Activated CD8-positive, alpha-beta T cell treated with anti-CD3 and anti-CD28 coated beads, Interleukin-2, amount 10 ng/mL, durations not matched to agents 7 days and 5 days (primary cell): ENCODE measurements at regions not wholly inside any gene's neighbourhood (a gene's known extent, or its start where the extent isn't known, plus 50 kb on each side); places are given as distances from the start of the nearest gene placed in this dataset.
"Not testable (repeated sequence)": the region's sequence is repeated elsewhere in the genome, so short reads cannot be mapped to it uniquely, and the experiment has no call there.

Experiments
- ATAC-seq: fragments of 150-1000 bp; cut with Tn5 transposase; one replicate; pipeline ENCODE4 v1.10.0; 2021; ENCODE audit warnings: moderate library complexity
- CTCF ChIA-PET: fragments of 350-600 bp; sonication (Branson Sonifier 250); formaldehyde crosslinking; loops from one replicate; lab custom pipeline; 2021; ENCODE audit warnings: antibody characterized with exemption; lab: Charles Lee
- POLR2A ChIA-PET: fragments of 350-600 bp; sonication (Branson Sonifier 250); formaldehyde crosslinking; loops from one replicate; lab custom pipeline; 2021; ENCODE audit warnings: antibody characterized with exemption; lab: Charles Lee
- DNase-seq: peaks from one replicate; pipeline ENCODE4 v3.0.0-alpha.2; 2020
- H3K27ac Mint-ChIP-seq: one replicate; pipeline ENCODE4 v1.8.0; 2021; ENCODE audit warnings: mild to moderate bottlenecking, mixed read lengths
- H3K27me3 Mint-ChIP-seq: one replicate; pipeline ENCODE4 v1.8.0; 2021; ENCODE audit warnings: low read depth, mixed read lengths
- H3K36me3 Mint-ChIP-seq: one replicate; pipeline ENCODE4 v1.8.0; 2021; ENCODE audit warnings: low read depth, mixed read lengths
- H3K4me1 Mint-ChIP-seq: one replicate; pipeline ENCODE4 v1.8.0; 2021; ENCODE audit warnings: low read depth, mixed read lengths
- H3K4me3 Mint-ChIP-seq: one replicate; pipeline ENCODE4 v1.8.0; 2021; ENCODE audit warnings: mild to moderate bottlenecking, mixed read lengths
- H3K9me3 Mint-ChIP-seq: one replicate; pipeline ENCODE4 v1.8.0; 2022; ENCODE audit warnings: mixed read lengths; ENCODE audit not compliant: insufficient read depth

- no peak for DNase-seq
- Mint-ChIP-seq H3K27me3 (no peaks in the 10 kb centered on the region), H3K27ac (no peak overlapping the region), H3K4me1 (no peaks in the 10 kb centered on the region), H3K9me3 (peaks cover 4% of the 10 kb centered on the region), H3K36me3 (no peaks in the 10 kb centered on the region), H3K4me3 (no peak overlapping the region)
- POLR2A ChIA-PET = no interaction called here
- CTCF ChIA-PET = no interaction called here
- no peak for ATAC-seq
These were observed 350.9 kb downstream of the NUP35 start for GRCh38 chr2:183474912-183475695.

- H3K36me3 Mint-ChIP-seq = no peaks in the 10 kb centered on the region
- CTCF ChIA-PET = no interaction called here
These were observed 352.2 kb downstream of the NUP35 start for GRCh38 chr2:183476490-183476889.

GRCh38 chr2:183477296-183477695 is 353.1 kb downstream of the NUP35 start:
- Mint-ChIP-seq H3K9me3 (no peaks in the 10 kb centered on the region), H3K27me3 (no peaks in the 10 kb centered on the region), H3K27ac (no peak overlapping the region), H3K36me3 (no peaks in the 10 kb centered on the region), H3K4me3 (no peak overlapping the region), H3K4me1 (no peaks in the 10 kb centered on the region)
- ATAC-seq (no peak), DNase-seq (no peak)
- ChIA-PET CTCF (no interaction called here), POLR2A (no interaction called here)

More at GRCh38 chr2:183476490-183476889, 352.2 kb downstream of the NUP35 start:
- H3K27me3 Mint-ChIP-seq = no peaks in the 10 kb centered on the region
- H3K4me1 Mint-ChIP-seq = no peaks in the 10 kb centered on the region
- no peak overlapping the region for H3K27ac Mint-ChIP-seq
- H3K4me3 Mint-ChIP-seq = no peak overlapping the region
- no peaks in the 10 kb centered on the region for H3K9me3 Mint-ChIP-seq
- no peak for ATAC-seq
- DNase-seq = no peak
- POLR2A ChIA-PET = no interaction called here

GRCh38 chr2:183478941-183479595 is 354.8 kb downstream of the NUP35 start:
- H3K36me3 Mint-ChIP-seq, H3K4me3 Mint-ChIP-seq, CTCF ChIA-PET, H3K27me3 Mint-ChIP-seq, H3K9me3 Mint-ChIP-seq, H3K27ac Mint-ChIP-seq, H3K4me1 Mint-ChIP-seq, ATAC-seq, POLR2A ChIA-PET, DNase-seq: not testable (repeated sequence)

- peaks cover 3% of the 10 kb centered on the region for H3K9me3 Mint-ChIP-seq
- ATAC-seq (no peak), DNase-seq (no peak)
- no peak overlapping the region for H3K4me3 Mint-ChIP-seq
- no peak overlapping the region for H3K27ac Mint-ChIP-seq
- CTCF ChIA-PET = no interaction called here
- POLR2A ChIA-PET = no interaction called here
- H3K4me1 Mint-ChIP-seq = no peaks in the 10 kb centered on the region
- H3K27me3 Mint-ChIP-seq = no peaks in the 10 kb centered on the region
- no peaks in the 10 kb centered on the region for H3K36me3 Mint-ChIP-seq
These were observed 363.1 kb downstream of the NUP35 start for GRCh38 chr2:183487326-183487725.

GRCh38 chr2:183488421-183488820 is 364.2 kb downstream of the NUP35 start:
- DNase-seq = no peak
- Mint-ChIP-seq H3K4me3 (no peak overlapping the region), H3K27ac (no peak overlapping the region), H3K9me3 (peaks cover 8% of the 10 kb centered on the region), H3K27me3 (no peaks in the 10 kb centered on the region), H3K36me3 (no peaks in the 10 kb centered on the region), H3K4me1 (no peaks in the 10 kb centered on the region)
- no peak for ATAC-seq
- ChIA-PET CTCF (no interaction called here), POLR2A (no interaction called here)

GRCh38 chr2:183490489-183490888 is 366.2 kb downstream of the NUP35 start:
- Mint-ChIP-seq H3K27ac (no peak overlapping the region), H3K4me3 (no peak overlapping the region), H3K36me3 (no peaks in the 10 kb centered on the region), H3K27me3 (no peaks in the 10 kb centered on the region), H3K4me1 (no peaks in the 10 kb centered on the region), H3K9me3 (peaks cover 8% of the 10 kb centered on the region)
- ChIA-PET POLR2A (no interaction called here), CTCF (no interaction called here)
- DNase-seq (no peak), ATAC-seq (no peak)

- Mint-ChIP-seq H3K4me1 (no peaks in the 10 kb centered on the region), H3K27ac (no peak overlapping the region), H3K36me3 (no peaks in the 10 kb centered on the region), H3K4me3 (no peak overlapping the region), H3K27me3 (no peaks in the 10 kb centered on the region), H3K9me3 (peaks cover 8% of the 10 kb centered on the region)
- DNase-seq (no peak), ATAC-seq (no peak)
- POLR2A ChIA-PET = no interaction called here
- CTCF ChIA-PET = no interaction called here
These were observed 366.7 kb downstream of the NUP35 start for GRCh38 chr2:183490914-183491313.

- ATAC-seq (no peak), DNase-seq (no peak)
- Mint-ChIP-seq H3K36me3 (no peaks in the 10 kb centered on the region), H3K9me3 (peaks cover 8% of the 10 kb centered on the region), H3K4me3 (no peak overlapping the region), H3K27ac (no peak overlapping the region), H3K27me3 (no peaks in the 10 kb centered on the region), H3K4me1 (no peaks in the 10 kb centered on the region)
- ChIA-PET POLR2A (no interaction called here), CTCF (no interaction called here)
These were observed 368.8 kb downstream of the NUP35 start for GRCh38 chr2:183493040-183493439.

- no peak for ATAC-seq
- CTCF ChIA-PET = no interaction called here
- POLR2A ChIA-PET = no interaction called here
- H3K27me3 Mint-ChIP-seq = no peaks in the 10 kb centered on the region
- H3K27ac Mint-ChIP-seq = no peak overlapping the region
- peaks cover 8% of the 10 kb centered on the region for H3K9me3 Mint-ChIP-seq
- H3K36me3 Mint-ChIP-seq = no peaks in the 10 kb centered on the region
- no peak for DNase-seq
- H3K4me1 Mint-ChIP-seq = no peaks in the 10 kb centered on the region
- H3K4me3 Mint-ChIP-seq = no peak overlapping the region
These were observed 370.8 kb downstream of the NUP35 start for GRCh38 chr2:183495079-183495478.

GRCh38 chr2:183495589-183496267 is 371.5 kb downstream of the NUP35 start:
- Mint-ChIP-seq H3K27ac (no peak overlapping the region), H3K4me3 (no peak overlapping the region), H3K27me3 (no peaks in the 10 kb centered on the region), H3K36me3 (no peaks in the 10 kb centered on the region), H3K9me3 (peaks cover 8% of the 10 kb centered on the region), H3K4me1 (no peaks in the 10 kb centered on the region)
- ChIA-PET CTCF (no interaction called here), POLR2A (no interaction called here)
- ATAC-seq = no peak
- no peak for DNase-seq

- Mint-ChIP-seq H3K9me3 (peaks cover 3% of the 10 kb centered on the region), H3K36me3 (no peaks in the 10 kb centered on the region), H3K27ac (no peak overlapping the region), H3K4me1 (no peaks in the 10 kb centered on the region), H3K4me3 (no peak overlapping the region), H3K27me3 (no peaks in the 10 kb centered on the region)
- ATAC-seq (no peak), DNase-seq (no peak)
- POLR2A ChIA-PET = no interaction called here
- CTCF ChIA-PET = no interaction called here
These were observed 373.6 kb downstream of the NUP35 start for GRCh38 chr2:183497861-183498260.
